GM19463 (cell line): ENCODE measurements at regions not wholly inside any gene's neighbourhood (a gene's known extent, or its start where the extent isn't known, plus 50 kb on each side); places are given as distances from the start of the nearest gene placed in this dataset.
A peak's percentile ranks its signal among the peaks of the same experiment; 100 is the strongest.
"Not testable (repeated sequence)": the region's sequence is repeated elsewhere in the genome, so short reads cannot be mapped to it uniquely, and the experiment has no call there.

Source experiments
- ATAC-seq: cut with Tn5 transposase; IDR thresholded peaks from one replicate; pipeline ENCODE4 v1.9.1; 2021; ENCODE audit warnings: mild to moderate bottlenecking, moderate library complexity; ENCODE audit not compliant: unreplicated experiment

GRCh38 chr14:40028991-40029390 lies 596.8 kb upstream of the FBXO33 start:
- ATAC-seq: no peak

GRCh38 chr14:40025101-40025500 lies 592.9 kb upstream of the FBXO33 start:
- ATAC-seq: no peak

- ATAC-seq: no peak
Measured at GRCh38 chr14:40010961-40011360, 578.7 kb upstream of the FBXO33 start.

GRCh38 chr14:40009771-40010170 lies 577.5 kb upstream of the FBXO33 start:
- no peak for ATAC-seq

- ATAC-seq: not testable (repeated sequence)
Measured at GRCh38 chr14:40008345-40008744, 576.1 kb upstream of the FBXO33 start.

- ATAC-seq: no peak
Measured at GRCh38 chr14:40004871-40005500, 572.8 kb upstream of the FBXO33 start.

GRCh38 chr14:40003773-40004172 lies 571.5 kb upstream of the FBXO33 start:
- no peak for ATAC-seq

- no peak for ATAC-seq
Measured at GRCh38 chr14:39998854-39999253, 566.6 kb upstream of the FBXO33 start.

GRCh38 chr14:39998114-39998513 lies 565.9 kb upstream of the FBXO33 start:
- ATAC-seq: no peak

- no peak for ATAC-seq
Measured at GRCh38 chr14:39991041-39991440, 558.8 kb upstream of the FBXO33 start.

GRCh38 chr14:39988939-39989338 lies 556.7 kb upstream of the FBXO33 start:
- ATAC-seq: peak; percentile 58

GRCh38 chr14:39984323-39984722 lies 552.1 kb upstream of the FBXO33 start:
- ATAC-seq: no peak

- no peak for ATAC-seq
Measured at GRCh38 chr14:39977198-39977597, 545.0 kb upstream of the FBXO33 start.

- peak; percentile 98 for ATAC-seq
Measured at GRCh38 chr14:39974036-39974435, 541.8 kb upstream of the FBXO33 start.

GRCh38 chr14:39972704-39973103 lies 540.5 kb upstream of the FBXO33 start:
- no peak for ATAC-seq

- ATAC-seq: peak; percentile 73
Measured at GRCh38 chr14:39967885-39968284, 535.7 kb upstream of the FBXO33 start.

- peak; percentile 61 for ATAC-seq
Measured at GRCh38 chr14:39957987-39958386, 525.8 kb upstream of the FBXO33 start.

- ATAC-seq: peak; percentile 85
Measured at GRCh38 chr14:39957290-39957689, 525.1 kb upstream of the FBXO33 start.

- no peak for ATAC-seq
Measured at GRCh38 chr14:39956372-39956771, 524.1 kb upstream of the FBXO33 start.

GRCh38 chr14:39948235-39948634 lies 516.0 kb upstream of the FBXO33 start:
- no peak for ATAC-seq

- ATAC-seq: no peak
Measured at GRCh38 chr14:39946807-39947206, 514.6 kb upstream of the FBXO33 start.

GRCh38 chr14:39939023-39939422 lies 506.8 kb upstream of the FBXO33 start:
- no peak for ATAC-seq
